ENCODE measurements at regions not wholly inside any gene's neighbourhood (a gene's known extent, or its start where the extent isn't known, plus 50 kb on each side); places are given as distances from the start of the nearest gene placed in this dataset.

DNA sequence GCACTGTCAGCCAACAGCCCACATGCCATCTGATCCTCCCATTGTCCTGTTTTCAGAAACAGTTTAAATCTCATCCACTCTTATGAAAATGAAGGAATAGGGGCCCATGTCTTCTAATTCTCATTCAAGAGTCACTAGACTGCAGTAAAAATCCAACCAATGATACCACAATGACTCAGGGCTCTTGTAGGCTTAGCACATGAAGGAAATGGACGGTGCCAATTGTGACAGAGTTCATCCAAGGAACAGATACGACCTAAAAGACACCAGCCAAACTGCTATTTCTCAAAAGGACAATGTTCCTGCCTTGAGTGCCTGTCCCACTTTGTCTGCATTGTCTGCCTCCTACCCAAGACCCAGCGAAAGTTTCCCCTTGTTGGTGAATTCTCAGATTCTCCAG is 204.8 kb upstream of the COX10 start:
- no peaks in the 10 kb centered on the region for H3K27me3 ChIP-seq (ENCODE audit: control insufficient read depth in 2 of 2, insufficient read depth in 2 of 2, low read length in 2 of 2)
- DNase-seq (ENCODE audit: low read depth, low spot score) (no peak), FAIRE-seq (no peak)
- H3K9me3 ChIP-seq (replicated peaks; ENCODE audit: control insufficient read depth, insufficient read depth, low read length), result peaks cover 8% of the 10 kb centered on the region
- BruUV-seq (replicated peaks), result no TSS peak
- H3K4me2 ChIP-seq (ENCODE audit: insufficient read depth, low read length), result no peak overlapping the region
- TF ChIP-seq, protein P1, sequence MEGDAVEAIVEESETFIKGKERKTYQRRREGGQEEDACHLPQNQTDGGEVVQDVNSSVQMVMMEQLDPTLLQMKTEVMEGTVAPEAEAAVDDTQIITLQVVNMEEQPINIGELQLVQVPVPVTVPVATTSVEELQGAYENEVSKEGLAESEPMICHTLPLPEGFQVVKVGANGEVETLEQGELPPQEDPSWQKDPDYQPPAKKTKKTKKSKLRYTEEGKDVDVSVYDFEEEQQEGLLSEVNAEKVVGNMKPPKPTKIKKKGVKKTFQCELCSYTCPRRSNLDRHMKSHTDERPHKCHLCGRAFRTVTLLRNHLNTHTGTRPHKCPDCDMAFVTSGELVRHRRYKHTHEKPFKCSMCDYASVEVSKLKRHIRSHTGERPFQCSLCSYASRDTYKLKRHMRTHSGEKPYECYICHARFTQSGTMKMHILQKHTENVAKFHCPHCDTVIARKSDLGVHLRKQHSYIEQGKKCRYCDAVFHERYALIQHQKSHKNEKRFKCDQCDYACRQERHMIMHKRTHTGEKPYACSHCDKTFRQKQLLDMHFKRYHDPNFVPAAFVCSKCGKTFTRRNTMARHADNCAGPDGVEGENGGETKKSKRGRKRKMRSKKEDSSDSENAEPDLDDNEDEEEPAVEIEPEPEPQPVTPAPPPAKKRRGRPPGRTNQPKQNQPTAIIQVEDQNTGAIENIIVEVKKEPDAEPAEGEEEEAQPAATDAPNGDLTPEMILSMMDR (IDR thresholded peaks at IDR 0.05; ENCODE audit: extremely low read depth in 1 of 2, insufficient read depth in 1 of 2, low read depth in 1 of 2, low read length in 2 of 2), result no peak
- TF ChIP-seq, protein P2, sequence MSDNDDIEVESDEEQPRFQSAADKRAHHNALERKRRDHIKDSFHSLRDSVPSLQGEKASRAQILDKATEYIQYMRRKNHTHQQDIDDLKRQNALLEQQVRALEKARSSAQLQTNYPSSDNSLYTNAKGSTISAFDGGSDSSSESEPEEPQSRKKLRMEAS (IDR thresholded peaks at IDR 0.05; ENCODE audit: insufficient read depth, insufficient read length), result no peak
- TF ChIP-seq FOS (IDR thresholded peaks at IDR 0.05; ENCODE audit: borderline replicate concordance, insufficient read depth, low read length) (no peak), EZH2 (IDR thresholded peaks at IDR 0.05; ENCODE audit: borderline replicate concordance, low read depth, low read length, severe bottlenecking) (no peak), POLR2A (IDR thresholded peaks at IDR 0.05; ENCODE audit: low read depth, low read length) (no peak), GATA2 (IDR thresholded peaks at IDR 0.05; ENCODE audit: insufficient read depth, insufficient read length, low read depth, low read length) (no peak), MYC (IDR thresholded peaks at IDR 0.05; ENCODE audit: low read depth, low read length) (no peak), JUN (IDR thresholded peaks at IDR 0.05; ENCODE audit: borderline replicate concordance, insufficient read depth, insufficient read length, low read depth) (no peak), POLR2AphosphoS5 (IDR thresholded peaks at IDR 0.05; ENCODE audit: insufficient read depth, low read depth, low read length) (no peak)
- H3K9ac ChIP-seq (replicated peaks; ENCODE audit: extremely low read depth, insufficient read depth, low read length), result no peak overlapping the region
- H3K9me1 ChIP-seq (replicated peaks; ENCODE audit: control insufficient read depth, extremely low read depth, insufficient read depth, low read length), result no peaks in the 10 kb centered on the region
- ChIA-PET CTCF (interaction anchor here (1.6 kb wide), 1 partner anchor 12 kb away, joined by 6 read pairs; no protein-coding TSS in a partner anchor), POLR2A (no interaction called here)
- intact Hi-C loops (cut with micrococcal nuclease), result no loop called here
- no peaks in the 10 kb centered on the region for H3K36me3 ChIP-seq (ENCODE audit: control insufficient read depth in 2 of 2, extremely low read depth in 1 of 2, insufficient read depth in 2 of 2, low read length in 2 of 2)
- no peaks in the 10 kb centered on the region for H4K20me1 ChIP-seq (replicated peaks; ENCODE audit: control insufficient read depth, extremely low read depth, insufficient read depth, low read length)
- dilution Hi-C loops (cut with MboI; ENCODE audit: extremely low pct_ligation_motif_present, low sequenced_read_pairs), result no loop called here
- H3K4me1 ChIP-seq (ENCODE audit: control insufficient read depth, extremely low read depth, insufficient read depth, low read length), result no peaks in the 10 kb centered on the region
- H2AFZ ChIP-seq (ENCODE audit: low read depth, low read length), result no peak overlapping the region
- H3K4me3 ChIP-seq (replicated peaks in 1 of 3; ENCODE audit: insufficient read depth in 1 of 3, low read depth in 1 of 3, low read length in 3 of 3), result no peak overlapping the region
- H3K79me2 ChIP-seq (ENCODE audit: control insufficient read depth, insufficient read depth, low read length), result no peaks in the 10 kb centered on the region
- H3K27ac ChIP-seq (ENCODE audit: insufficient read depth, low read depth, low read length), result no peak overlapping the region

All from endothelial cell of umbilical vein (primary cell).